ENCODE measurements at regions not wholly inside any gene's neighbourhood (a gene's known extent, or its start where the extent isn't known, plus 50 kb on each side); places are given as distances from the start of the nearest gene placed in this dataset.

DNA sequence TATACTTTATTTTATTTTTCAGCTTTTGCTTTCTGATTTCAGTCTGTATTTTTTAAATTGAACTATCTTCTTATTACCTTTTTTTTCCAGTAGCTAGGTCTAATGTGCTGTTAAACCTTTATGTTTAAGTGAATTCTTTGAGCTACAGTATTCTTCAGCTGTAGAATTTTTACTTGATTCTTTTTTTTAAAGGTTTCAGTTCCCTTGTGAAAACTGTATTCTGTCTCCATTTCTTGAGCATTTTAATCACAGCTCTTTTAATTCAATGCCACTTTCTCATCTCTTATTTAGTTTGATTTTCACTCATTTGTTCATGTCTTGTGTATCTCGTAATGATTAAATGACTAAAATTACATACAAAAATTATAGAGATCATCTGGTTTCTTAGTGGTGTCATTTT is 233.8 kb downstream of the MTRR start:
- Histone ChIP-seq H2AFZ (no peak overlapping the region), H3K9me3 (ENCODE audit: control insufficient read depth, low read length) (no peaks in the 10 kb centered on the region), H3K27me3 (ENCODE audit: control insufficient read depth, insufficient read depth, low read length) (no peaks in the 10 kb centered on the region), H3K4me1 (no peaks in the 10 kb centered on the region), H3K9ac (no peak overlapping the region), H3K4me2 (ENCODE audit: low read length) (no peak overlapping the region), H3K79me2 (no peaks in the 10 kb centered on the region), H3K36me3 (ENCODE audit: control insufficient read depth, insufficient read depth, low read length) (no peaks in the 10 kb centered on the region), H3K4me3 (ENCODE audit: low read depth, low read length) (no peak overlapping the region), H3K27ac (no peak overlapping the region)
- TF ChIP-seq, protein P1, sequence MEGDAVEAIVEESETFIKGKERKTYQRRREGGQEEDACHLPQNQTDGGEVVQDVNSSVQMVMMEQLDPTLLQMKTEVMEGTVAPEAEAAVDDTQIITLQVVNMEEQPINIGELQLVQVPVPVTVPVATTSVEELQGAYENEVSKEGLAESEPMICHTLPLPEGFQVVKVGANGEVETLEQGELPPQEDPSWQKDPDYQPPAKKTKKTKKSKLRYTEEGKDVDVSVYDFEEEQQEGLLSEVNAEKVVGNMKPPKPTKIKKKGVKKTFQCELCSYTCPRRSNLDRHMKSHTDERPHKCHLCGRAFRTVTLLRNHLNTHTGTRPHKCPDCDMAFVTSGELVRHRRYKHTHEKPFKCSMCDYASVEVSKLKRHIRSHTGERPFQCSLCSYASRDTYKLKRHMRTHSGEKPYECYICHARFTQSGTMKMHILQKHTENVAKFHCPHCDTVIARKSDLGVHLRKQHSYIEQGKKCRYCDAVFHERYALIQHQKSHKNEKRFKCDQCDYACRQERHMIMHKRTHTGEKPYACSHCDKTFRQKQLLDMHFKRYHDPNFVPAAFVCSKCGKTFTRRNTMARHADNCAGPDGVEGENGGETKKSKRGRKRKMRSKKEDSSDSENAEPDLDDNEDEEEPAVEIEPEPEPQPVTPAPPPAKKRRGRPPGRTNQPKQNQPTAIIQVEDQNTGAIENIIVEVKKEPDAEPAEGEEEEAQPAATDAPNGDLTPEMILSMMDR (IDR thresholded peaks at IDR 0.05), result no peak

DNA sequence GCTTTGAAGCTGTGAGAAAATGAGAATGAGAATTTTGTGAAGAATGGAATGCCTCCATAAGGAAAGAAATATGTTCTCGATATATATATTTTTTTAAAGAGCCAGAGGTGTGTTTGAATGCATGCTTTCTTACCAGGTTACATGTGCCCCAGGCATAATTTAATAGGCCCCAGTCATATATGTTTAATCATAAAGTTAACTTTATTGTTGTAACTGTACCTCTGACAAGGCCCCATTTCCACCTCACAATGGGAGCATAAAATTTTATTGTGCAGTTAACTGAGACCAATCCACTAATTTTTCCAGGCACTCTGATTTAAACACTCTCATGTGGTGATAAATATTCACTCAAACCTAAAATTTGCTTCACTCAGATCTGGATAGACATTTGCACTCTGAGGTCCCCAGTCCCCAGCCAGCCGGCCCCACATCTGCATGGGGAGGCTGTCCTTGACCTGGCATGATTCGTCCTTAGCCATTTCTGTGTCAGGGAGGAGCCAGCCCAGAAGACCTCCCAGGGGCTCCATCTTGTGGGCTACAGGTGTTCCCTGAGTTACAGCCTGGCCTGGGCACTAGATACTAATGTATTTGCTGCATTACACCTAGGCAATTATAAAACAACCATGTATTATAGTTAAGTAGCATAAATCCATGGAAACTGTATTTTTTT is 245.8 kb downstream of the MTRR start:
- Histone ChIP-seq H3K79me2 (no peaks in the 10 kb centered on the region), H3K4me3 (ENCODE audit: low read depth, low read length) (no peak overlapping the region), H3K27me3 (ENCODE audit: control insufficient read depth, insufficient read depth, low read length) (no peaks in the 10 kb centered on the region), H2AFZ (no peak overlapping the region), H3K4me2 (ENCODE audit: low read length) (no peak overlapping the region), H3K4me1 (no peaks in the 10 kb centered on the region), H3K36me3 (ENCODE audit: control insufficient read depth, insufficient read depth, low read length) (no peaks in the 10 kb centered on the region), H3K9ac (no peak overlapping the region), H3K9me3 (ENCODE audit: control insufficient read depth, low read length) (no peaks in the 10 kb centered on the region), H3K27ac (no peak overlapping the region)
- TF ChIP-seq, protein P1 (IDR thresholded peaks at IDR 0.05), result no peak

DNA sequence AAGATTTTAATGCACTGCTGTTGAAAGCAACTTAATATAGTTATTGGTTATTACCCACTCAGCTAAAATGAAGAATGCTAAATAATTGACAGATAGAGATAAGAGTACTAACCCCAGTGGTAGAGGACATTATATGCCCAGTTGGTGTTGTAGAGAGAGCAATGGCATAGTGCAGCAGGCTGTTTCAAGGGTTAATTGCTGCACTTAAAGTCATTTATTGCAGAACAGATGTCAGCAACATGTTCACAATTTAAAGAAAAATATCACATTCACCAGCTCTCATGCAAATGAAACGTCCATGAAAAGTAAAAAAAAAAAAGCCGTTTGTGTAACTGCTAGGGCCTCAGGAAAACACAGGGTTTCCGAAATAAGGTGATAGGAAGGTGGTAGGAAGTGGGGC is 254.6 kb downstream of the MTRR start:
- Histone ChIP-seq H3K79me2 (no peaks in the 10 kb centered on the region), H3K27me3 (ENCODE audit: control insufficient read depth, insufficient read depth, low read length) (no peaks in the 10 kb centered on the region), H3K4me3 (ENCODE audit: low read depth, low read length) (no peak overlapping the region), H3K36me3 (ENCODE audit: control insufficient read depth, insufficient read depth, low read length) (no peaks in the 10 kb centered on the region), H3K4me2 (ENCODE audit: low read length) (no peak overlapping the region), H3K4me1 (no peaks in the 10 kb centered on the region), H3K9ac (no peak overlapping the region), H2AFZ (no peak overlapping the region), H3K27ac (no peak overlapping the region), H3K9me3 (ENCODE audit: control insufficient read depth, low read length) (no peaks in the 10 kb centered on the region)
- TF ChIP-seq, protein P1 (IDR thresholded peaks at IDR 0.05), result no peak

DNA sequence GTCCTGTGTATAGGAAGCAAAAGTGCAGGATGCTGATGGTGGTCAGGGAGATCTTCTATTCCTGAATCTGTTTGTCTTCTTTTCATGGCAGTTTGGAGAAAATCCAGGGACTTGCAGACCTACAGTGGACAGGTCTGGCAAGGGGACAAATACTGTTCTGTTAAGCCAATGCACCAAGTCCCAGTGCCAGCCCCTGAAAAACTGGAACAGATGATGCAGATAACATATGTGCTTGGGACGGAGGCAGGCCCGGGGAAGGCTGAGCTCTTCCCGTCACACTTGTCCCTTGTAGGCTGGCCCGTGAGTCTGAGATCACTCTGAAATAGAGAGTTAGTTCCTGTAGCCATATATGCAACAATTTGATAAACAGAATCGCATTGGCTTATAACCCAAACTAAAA is 265.7 kb downstream of the MTRR start:
- H3K36me3 ChIP-seq (ENCODE audit: control insufficient read depth, insufficient read depth, low read length), result no peaks in the 10 kb centered on the region
- H3K4me3 ChIP-seq (ENCODE audit: low read depth, low read length), result no peak overlapping the region
- no peaks in the 10 kb centered on the region for H3K4me1 ChIP-seq
- no peak overlapping the region for H3K27ac ChIP-seq
- TF ChIP-seq, protein P1 (IDR thresholded peaks at IDR 0.05), result no peak
- no peaks in the 10 kb centered on the region for H3K79me2 ChIP-seq
- H3K9me3 ChIP-seq (ENCODE audit: control insufficient read depth, low read length), result no peaks in the 10 kb centered on the region
- H3K4me2 ChIP-seq (ENCODE audit: low read length), result no peak overlapping the region
- H2AFZ ChIP-seq, result no peak overlapping the region
- H3K27me3 ChIP-seq (ENCODE audit: control insufficient read depth, insufficient read depth, low read length), result no peaks in the 10 kb centered on the region
- H3K9ac ChIP-seq, result no peak overlapping the region

DNA sequence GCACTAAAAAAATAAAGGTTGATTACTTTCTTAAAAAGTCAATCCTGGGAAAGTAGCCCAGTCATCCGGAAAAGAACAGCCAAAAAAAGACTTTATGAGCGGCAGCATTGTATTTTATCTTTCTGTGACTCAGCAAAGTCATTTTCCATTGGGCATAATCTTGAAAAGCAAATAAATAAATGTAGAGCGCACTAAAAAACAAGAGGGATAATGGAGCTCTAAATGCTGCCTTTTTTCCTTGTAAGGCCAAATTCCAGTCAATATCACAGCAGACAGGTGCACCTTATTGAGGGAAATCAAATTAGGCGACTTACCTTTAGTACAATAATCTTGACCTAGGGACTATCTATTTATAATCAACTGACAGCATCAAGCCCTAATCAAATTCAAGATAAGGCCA is 266.8 kb downstream of the MTRR start:
- no peaks in the 10 kb centered on the region for H3K27me3 ChIP-seq (ENCODE audit: control insufficient read depth, insufficient read depth, low read length)
- no peak overlapping the region for H3K4me3 ChIP-seq (ENCODE audit: low read depth, low read length)
- no peak overlapping the region for H3K9ac ChIP-seq
- H2AFZ ChIP-seq, result no peak overlapping the region
- H3K36me3 ChIP-seq (ENCODE audit: control insufficient read depth, insufficient read depth, low read length), result no peaks in the 10 kb centered on the region
- H3K4me2 ChIP-seq (ENCODE audit: low read length), result no peak overlapping the region
- H3K4me1 ChIP-seq, result no peaks in the 10 kb centered on the region
- no peak overlapping the region for H3K27ac ChIP-seq
- H3K9me3 ChIP-seq (ENCODE audit: control insufficient read depth, low read length), result no peaks in the 10 kb centered on the region
- H3K79me2 ChIP-seq, result no peaks in the 10 kb centered on the region
- TF ChIP-seq, protein P1 (IDR thresholded peaks at IDR 0.05), result no peak

Data from parathyroid adenoma (tissue), 2 donors.